ENCODE measurements at regions not wholly inside any gene's neighbourhood (a gene's known extent, or its start where the extent isn't known, plus 50 kb on each side); places are given as distances from the start of the nearest gene placed in this dataset.

GRCh38 chr7:35967366-35968139 is 166.7 kb downstream of the SEPTIN7 start:
- no peak for TF ChIP-seq CTCF (IDR thresholded peaks at IDR 0.05)
- TF ChIP-seq POLR2A (IDR thresholded peaks at IDR 0.05), result no peak

Measured in Peyer's patch (tissue), 4 donors.